Mucosa of descending colon (tissue), 3 donors: ENCODE measurements at regions not wholly inside any gene's neighbourhood (a gene's known extent, or its start where the extent isn't known, plus 50 kb on each side); places are given as distances from the start of the nearest gene placed in this dataset.

ENCODE experiments used
- ATAC-seq: fragments of 200-7000 bp; cut with Tn5 transposase; one replicate; pipeline ENCODE4 v1.9.1; 2020; ENCODE audit warnings: mild to moderate bottlenecking, moderate library complexity
- DNase-seq, 3 donors: peaks; one replicate each; pipeline ENCODE4 v3.0.0-alpha.2; 2020
- H3K36me3 ChIP-seq: fragments of 200-600 bp; one replicate; pipeline ENCODE4 v1.8.0; 2021; ENCODE audit warnings: low read depth, mild to moderate bottlenecking
- H3K4me1 ChIP-seq: fragments of 200-600 bp; one replicate; pipeline ENCODE4 v1.8.0; 2021; ENCODE audit warnings: low read depth, mild to moderate bottlenecking
- H3K4me3 ChIP-seq: fragments of 200-600 bp; one replicate; pipeline ENCODE4 v1.8.0; 2021; ENCODE audit warnings: mild to moderate bottlenecking
- H3K9me3 ChIP-seq: fragments of 200-600 bp; one replicate; pipeline ENCODE4 v1.8.0; 2021; ENCODE audit warnings: mild to moderate bottlenecking
- intact Hi-C, 2 donors: fragments of 100-400 bp; cut with DNase I in 1 of 2; cut with micrococcal nuclease in 1 of 2; formaldehyde crosslinking; loops; one replicate each; pipeline versions ENCODE4 v1.11.0 to v1.11.1; 2022; cut with DNase I, micrococcal nuclease
- TF ChIP-seq, protein P1 (sequence below): fragments of 200-600 bp; IDR thresholded peaks from one replicate; pipeline ENCODE4 v1.8.0; 2022; ENCODE audit warnings: antibody characterized with exemption, mild to moderate bottlenecking
- donor health status: DM: no; HTN: no; CAD: no; lungs with moderate emphysema.
- donor health status: DM: no; HTN: no; CAD: no.
- donor health status: DM: no; HTN: yes; CAD: no.

DNA sequence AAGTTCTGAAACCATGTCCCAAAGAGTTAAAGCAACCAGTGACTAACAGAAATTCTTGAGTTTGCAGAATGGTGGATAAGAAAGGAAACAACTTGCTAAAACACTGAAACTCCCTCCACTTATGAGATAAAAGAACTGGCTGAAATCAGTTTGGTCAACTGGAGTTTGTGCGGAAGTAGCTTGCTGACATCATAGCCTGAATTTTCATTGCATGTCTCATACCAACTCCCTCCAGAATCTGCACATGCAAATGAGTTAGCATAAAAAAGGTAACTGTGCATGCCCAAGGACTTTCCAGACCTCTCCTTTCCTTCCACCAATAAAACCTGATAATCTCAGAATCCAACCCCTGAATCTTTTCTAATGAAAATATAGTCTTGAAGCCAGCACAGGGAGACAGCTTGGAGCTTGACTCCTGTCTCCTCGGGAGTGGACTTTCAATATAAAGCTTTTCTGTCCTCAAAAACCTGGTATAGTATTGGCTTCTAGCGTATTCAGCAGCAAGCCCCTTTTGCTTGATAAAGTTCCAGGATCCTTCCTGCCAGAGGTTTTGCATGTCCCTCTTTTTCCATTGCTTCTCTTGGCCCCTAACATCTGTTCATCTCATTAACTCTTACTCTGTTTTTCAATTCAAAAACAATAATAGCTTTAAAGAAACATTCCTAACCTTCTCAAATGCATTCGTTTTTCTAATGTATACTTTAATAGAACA is 785.8 kb upstream of the ADGRL4 start:
- intact Hi-C loops = no loop called here
- no peaks in the 10 kb centered on the region for H3K9me3 ChIP-seq
- no peak for ATAC-seq
- no peak for DNase-seq
- H3K4me1 ChIP-seq = no peaks in the 10 kb centered on the region
- no peaks in the 10 kb centered on the region for H3K36me3 ChIP-seq
- TF ChIP-seq, protein P1, sequence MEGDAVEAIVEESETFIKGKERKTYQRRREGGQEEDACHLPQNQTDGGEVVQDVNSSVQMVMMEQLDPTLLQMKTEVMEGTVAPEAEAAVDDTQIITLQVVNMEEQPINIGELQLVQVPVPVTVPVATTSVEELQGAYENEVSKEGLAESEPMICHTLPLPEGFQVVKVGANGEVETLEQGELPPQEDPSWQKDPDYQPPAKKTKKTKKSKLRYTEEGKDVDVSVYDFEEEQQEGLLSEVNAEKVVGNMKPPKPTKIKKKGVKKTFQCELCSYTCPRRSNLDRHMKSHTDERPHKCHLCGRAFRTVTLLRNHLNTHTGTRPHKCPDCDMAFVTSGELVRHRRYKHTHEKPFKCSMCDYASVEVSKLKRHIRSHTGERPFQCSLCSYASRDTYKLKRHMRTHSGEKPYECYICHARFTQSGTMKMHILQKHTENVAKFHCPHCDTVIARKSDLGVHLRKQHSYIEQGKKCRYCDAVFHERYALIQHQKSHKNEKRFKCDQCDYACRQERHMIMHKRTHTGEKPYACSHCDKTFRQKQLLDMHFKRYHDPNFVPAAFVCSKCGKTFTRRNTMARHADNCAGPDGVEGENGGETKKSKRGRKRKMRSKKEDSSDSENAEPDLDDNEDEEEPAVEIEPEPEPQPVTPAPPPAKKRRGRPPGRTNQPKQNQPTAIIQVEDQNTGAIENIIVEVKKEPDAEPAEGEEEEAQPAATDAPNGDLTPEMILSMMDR = no peak
- no peak overlapping the region for H3K4me3 ChIP-seq

GRCh38 chr1:79791488-79792218 is 785.1 kb upstream of the ADGRL4 start:
- intact Hi-C loops = no loop called here
- no peaks in the 10 kb centered on the region for H3K9me3 ChIP-seq
- ATAC-seq = no peak
- no peaks in the 10 kb centered on the region for H3K36me3 ChIP-seq
- H3K4me3 ChIP-seq = no peak overlapping the region
- no peak for DNase-seq
- H3K4me1 ChIP-seq = no peaks in the 10 kb centered on the region
- TF ChIP-seq, protein P1 = no peak

DNA sequence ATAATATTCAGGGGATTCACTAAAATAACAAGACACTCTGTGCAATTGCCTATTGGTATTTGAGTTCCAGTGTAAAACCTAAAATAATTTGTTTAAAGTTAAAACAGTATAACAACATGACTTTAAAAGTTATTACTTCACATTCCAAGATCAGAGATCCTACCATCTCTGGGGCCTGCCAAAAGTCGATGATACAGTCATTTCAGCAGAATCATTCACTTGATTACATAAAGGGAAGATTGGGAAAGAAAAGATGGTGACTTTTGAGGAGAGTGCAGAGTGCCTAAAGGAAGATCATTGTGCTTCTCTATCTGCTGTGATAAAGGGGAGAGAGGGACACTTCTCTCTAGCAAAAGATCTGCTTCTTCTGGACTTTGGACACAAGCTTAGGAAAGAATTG is 784.4 kb upstream of the ADGRL4 start:
- intact Hi-C loops = no loop called here
- ATAC-seq = no peak
- DNase-seq = no peak
- TF ChIP-seq, protein P1 = no peak
- Histone ChIP-seq H3K9me3 (no peaks in the 10 kb centered on the region), H3K36me3 (no peaks in the 10 kb centered on the region), H3K4me1 (no peaks in the 10 kb centered on the region), H3K4me3 (no peak overlapping the region)

DNA sequence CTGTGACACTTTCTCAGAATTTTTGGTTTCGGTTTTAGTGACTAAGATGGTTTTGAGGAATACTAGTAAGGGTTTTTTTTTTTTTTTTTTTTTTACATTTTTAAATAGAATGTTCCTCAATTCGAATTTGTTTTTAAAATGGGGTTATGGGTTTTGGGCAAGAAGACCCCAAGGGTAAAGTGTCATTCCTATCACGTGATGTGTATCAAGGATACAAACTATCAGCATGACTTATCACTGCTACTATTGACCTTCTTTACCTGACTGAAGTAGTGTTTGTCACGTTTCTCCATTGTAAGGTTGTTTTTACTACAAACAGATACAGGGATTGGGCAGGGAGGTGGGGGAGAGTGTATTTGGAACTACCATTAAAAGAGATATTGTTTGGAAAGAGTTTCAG is 781.1 kb upstream of the ADGRL4 start:
- TF ChIP-seq, protein P1 = no peak
- Histone ChIP-seq H3K4me3 (no peak overlapping the region), H3K36me3 (no peaks in the 10 kb centered on the region), H3K9me3 (no peaks in the 10 kb centered on the region), H3K4me1 (no peaks in the 10 kb centered on the region)
- no peak for ATAC-seq
- intact Hi-C loops = no loop called here
- DNase-seq = no peak

DNA sequence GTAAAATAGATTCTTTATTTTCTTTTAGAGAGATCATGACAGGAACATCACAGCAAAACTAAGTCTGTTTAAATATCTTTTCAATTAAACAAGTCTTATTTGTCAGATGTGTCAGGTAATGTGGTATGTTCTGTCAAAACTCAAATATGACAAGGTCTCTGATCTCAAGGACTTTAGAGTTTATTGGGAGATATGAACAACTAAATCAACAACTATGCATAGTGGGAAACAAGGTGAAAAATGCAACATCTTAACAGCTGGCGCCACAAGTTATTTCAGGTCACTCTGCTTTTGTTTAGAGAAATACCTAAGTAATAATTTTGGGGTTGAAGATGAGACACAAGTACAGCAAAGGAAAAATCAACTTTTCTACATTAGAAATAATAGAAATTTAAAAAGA is 779.4 kb upstream of the ADGRL4 start:
- no peak overlapping the region for H3K4me3 ChIP-seq
- no peaks in the 10 kb centered on the region for H3K9me3 ChIP-seq
- ATAC-seq (no peak), DNase-seq (no peak)
- TF ChIP-seq, protein P1 = no peak
- no peaks in the 10 kb centered on the region for H3K4me1 ChIP-seq
- intact Hi-C loops = no loop called here
- no peaks in the 10 kb centered on the region for H3K36me3 ChIP-seq
